GM12878 (cell line): ENCODE measurements at regions not wholly inside any gene's neighbourhood (a gene's known extent, or its start where the extent isn't known, plus 50 kb on each side); places are given as distances from the start of the nearest gene placed in this dataset.

Source experiments
- ATAC-seq: fragments of 200-7000 bp; cut with Tn5 transposase; 3 replicates; pipeline ENCODE4 v1.9.1; 2020; ENCODE audit warnings: mild to moderate bottlenecking, moderate library complexity
- BruUV-seq: library from RNA; stranded (reverse); fragments of 400-500 nt; replicated peaks from 2 replicates; lab custom pipeline; 2021; lab: Mats Ljungman, UMichigan
- CTCF ChIA-PET: fragments of 300-600 bp; sonication (Branson Sonifier 250); formaldehyde crosslinking; extraction: SDS; loops from one replicate; lab custom pipeline; 2021; ENCODE audit warnings: inconsistent platforms; lab: Yijun Ruan, JAX
- POLR2A ChIA-PET: fragments of 350-600 bp; formaldehyde crosslinking; extraction: SDS; loops from one replicate; lab custom pipeline; 2021; ENCODE audit warnings: inconsistent platforms; lab: Charles Lee
- RAD21 ChIA-PET: fragments of 300-600 bp; sonication (Branson Sonifier 250); formaldehyde crosslinking; loops from one replicate; lab custom pipeline; 2023; ENCODE audit warnings: antibody characterized with exemption; ENCODE audit not compliant: unreplicated experiment; lab: Charles Lee
- SMC1A ChIA-PET: fragments of 300-600 bp; sonication (Branson Sonifier 250); formaldehyde crosslinking; loops from one replicate; lab custom pipeline; 2023; ENCODE audit not compliant: unreplicated experiment, uncharacterized antibody; lab: Charles Lee
- DNase-seq: peaks from one replicate; pipeline ENCODE4 v3.0.0-alpha.2; 2011; ENCODE audit warnings: low read depth, low spot score
- FAIRE-seq: peaks from 3 replicates; lab custom pipeline; 2011; peaks lifted over from hg19 to GRCh38; lab: Jason Lieb, UNC
- H2AFZ ChIP-seq: 2 replicates; pipeline ENCODE4 v1.6.0; 2011; ENCODE audit warnings: low read depth, low read length, control low read depth; ENCODE audit not compliant: control insufficient read depth
- H3K27ac ChIP-seq: 2 replicates; pipeline ENCODE4 v1.5.1; 2011; ENCODE audit warnings: control low read depth; ENCODE audit not compliant: control insufficient read depth, insufficient read depth
- H3K27me3 ChIP-seq, 2 experiments: replicated peaks in 1 of 2; 2 replicates each; pipeline versions ENCODE4 v1.6.0 to v1.6.1; 2011; ENCODE audit warnings: low read length in 1 of 2; ENCODE audit not compliant: control insufficient read depth in 2 of 2, insufficient read depth in 2 of 2
- H3K36me3 ChIP-seq, 2 experiments: 2 replicates each; pipeline ENCODE4 v1.5.1; 2011; ENCODE audit warnings: low read length in 1 of 2; ENCODE audit not compliant: control insufficient read depth in 2 of 2, insufficient read depth in 2 of 2
- H3K4me1 ChIP-seq: 2 replicates; pipeline ENCODE4 v1.6.1; 2011; ENCODE audit warnings: mild to moderate bottlenecking, low read length, moderate library complexity, mixed read lengths; ENCODE audit not compliant: control insufficient read depth, insufficient read depth
- H3K4me2 ChIP-seq: 2 replicates; pipeline ENCODE4 v1.6.0; 2011; ENCODE audit warnings: control low read depth; ENCODE audit not compliant: control insufficient read depth, insufficient read depth
- H3K4me3 ChIP-seq: fragments of 200-600 bp; sonication (generic); 2 replicates; pipeline ENCODE4 v1.5.1; 2016
- H3K79me2 ChIP-seq: 2 replicates; pipeline ENCODE4 v1.6.0; 2011; ENCODE audit warnings: low read length; ENCODE audit not compliant: control insufficient read depth, insufficient read depth
- H3K9ac ChIP-seq: 2 replicates; pipeline ENCODE4 v1.8.0; 2011; ENCODE audit warnings: low read length, control low read depth, mixed read lengths; ENCODE audit not compliant: control insufficient read depth, insufficient read depth
- H3K9me3 ChIP-seq: replicated peaks from 3 replicates; pipeline ENCODE4 v1.5.1; 2011; ENCODE audit warnings: mild to moderate bottlenecking, low read length; ENCODE audit not compliant: control insufficient read depth, insufficient read depth
- H4K20me1 ChIP-seq: 2 replicates; pipeline ENCODE4 v1.6.0; 2011; ENCODE audit not compliant: control insufficient read depth, insufficient read depth
- CBX3 ChIP-seq: fragments of 200-600 bp; sonication (generic); IDR thresholded peaks from 2 replicates; pipeline ENCODE4 v1.6.1; 2016; ENCODE audit warnings: low read depth, borderline replicate concordance
- FOXM1 ChIP-seq: IDR thresholded peaks from 2 replicates; pipeline ENCODE4 v1.6.1; 2012; ENCODE audit warnings: low read depth, mild to moderate bottlenecking, inconsistent platforms, low read length, moderate library complexity
- YY1 ChIP-seq: IDR thresholded peaks from 2 replicates; pipeline ENCODE4 v1.6.1; 2011; ENCODE audit warnings: low read depth, mild to moderate bottlenecking, low read length
- WGBS: methylation state at CpG from one replicate; pipeline ENCODE4 v1.1.6; 2016; ENCODE audit warnings: low lambda C conversion rate; ENCODE audit not compliant: insufficient replicate concordance, insufficient coverage; ENCODE audit errors: missing lambda C conversion rate; 5-methylcytosine and 5-hydroxymethylcytosine counted together
- in situ Hi-C: fragments of 300-500 bp; cut with MboI; formaldehyde crosslinking; loops from 9 replicates; pipeline ENCODE4 v1.14.3; 2018; ENCODE audit warnings: mixed read lengths
- intact Hi-C: fragments of 100-400 bp; cut with micrococcal nuclease; formaldehyde crosslinking; loops from one replicate; pipeline ENCODE4 v1.14.2; 2022; ENCODE audit not compliant: unreplicated experiment
- TF ChIP-seq, protein P1 (sequence below): fragments of 450-650 bp; IDR thresholded peaks from 2 replicates; pipeline ENCODE4 v1.6.1; 2017; ENCODE audit warnings: mild to moderate bottlenecking, moderate library complexity
- TF ChIP-seq, protein P2 (sequence below): IDR thresholded peaks from 2 replicates; pipeline ENCODE4 v1.6.1; 2011; ENCODE audit warnings: low read depth, mild to moderate bottlenecking, low read length, moderate library complexity, borderline replicate concordance; ENCODE audit errors: extremely low read depth

DNA sequence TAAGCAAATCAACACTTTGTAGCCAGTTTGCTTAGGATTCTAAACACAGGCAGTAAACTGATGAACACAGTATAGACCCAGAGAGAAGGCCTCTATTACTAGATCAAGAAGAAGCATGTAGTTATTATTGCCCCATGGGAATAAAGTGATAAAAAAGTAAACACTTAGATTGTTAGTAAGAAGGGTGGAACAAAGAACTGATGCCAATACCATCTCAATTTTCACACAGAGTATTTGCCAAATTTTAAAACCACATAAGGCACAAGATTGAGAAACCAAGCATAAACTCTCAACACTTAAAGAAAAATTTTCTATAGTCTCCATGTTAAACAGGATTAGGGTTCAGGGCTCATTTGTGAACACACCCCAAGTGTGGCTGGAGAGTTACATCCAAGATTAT, 77.0 kb upstream of the SYT1 start (continued):
- TF ChIP-seq, protein P1, sequence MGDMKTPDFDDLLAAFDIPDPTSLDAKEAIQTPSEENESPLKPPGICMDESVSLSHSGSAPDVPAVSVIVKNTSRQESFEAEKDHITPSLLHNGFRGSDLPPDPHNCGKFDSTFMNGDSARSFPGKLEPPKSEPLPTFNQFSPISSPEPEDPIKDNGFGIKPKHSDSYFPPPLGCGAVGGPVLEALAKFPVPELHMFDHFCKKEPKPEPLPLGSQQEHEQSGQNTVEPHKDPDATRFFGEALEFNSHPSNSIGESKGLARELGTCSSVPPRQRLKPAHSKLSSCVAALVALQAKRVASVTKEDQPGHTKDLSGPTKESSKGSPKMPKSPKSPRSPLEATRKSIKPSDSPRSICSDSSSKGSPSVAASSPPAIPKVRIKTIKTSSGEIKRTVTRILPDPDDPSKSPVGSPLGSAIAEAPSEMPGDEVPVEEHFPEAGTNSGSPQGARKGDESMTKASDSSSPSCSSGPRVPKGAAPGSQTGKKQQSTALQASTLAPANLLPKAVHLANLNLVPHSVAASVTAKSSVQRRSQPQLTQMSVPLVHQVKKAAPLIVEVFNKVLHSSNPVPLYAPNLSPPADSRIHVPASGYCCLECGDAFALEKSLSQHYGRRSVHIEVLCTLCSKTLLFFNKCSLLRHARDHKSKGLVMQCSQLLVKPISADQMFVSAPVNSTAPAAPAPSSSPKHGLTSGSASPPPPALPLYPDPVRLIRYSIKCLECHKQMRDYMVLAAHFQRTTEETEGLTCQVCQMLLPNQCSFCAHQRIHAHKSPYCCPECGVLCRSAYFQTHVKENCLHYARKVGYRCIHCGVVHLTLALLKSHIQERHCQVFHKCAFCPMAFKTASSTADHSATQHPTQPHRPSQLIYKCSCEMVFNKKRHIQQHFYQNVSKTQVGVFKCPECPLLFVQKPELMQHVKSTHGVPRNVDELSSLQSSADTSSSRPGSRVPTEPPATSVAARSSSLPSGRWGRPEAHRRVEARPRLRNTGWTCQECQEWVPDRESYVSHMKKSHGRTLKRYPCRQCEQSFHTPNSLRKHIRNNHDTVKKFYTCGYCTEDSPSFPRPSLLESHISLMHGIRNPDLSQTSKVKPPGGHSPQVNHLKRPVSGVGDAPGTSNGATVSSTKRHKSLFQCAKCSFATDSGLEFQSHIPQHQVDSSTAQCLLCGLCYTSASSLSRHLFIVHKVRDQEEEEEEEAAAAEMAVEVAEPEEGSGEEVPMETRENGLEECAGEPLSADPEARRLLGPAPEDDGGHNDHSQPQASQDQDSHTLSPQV, result no peak
- no peak for TF ChIP-seq YY1
- TF ChIP-seq CBX3, result no peak
- TF ChIP-seq, all 136 proteins: peak for 0

DNA sequence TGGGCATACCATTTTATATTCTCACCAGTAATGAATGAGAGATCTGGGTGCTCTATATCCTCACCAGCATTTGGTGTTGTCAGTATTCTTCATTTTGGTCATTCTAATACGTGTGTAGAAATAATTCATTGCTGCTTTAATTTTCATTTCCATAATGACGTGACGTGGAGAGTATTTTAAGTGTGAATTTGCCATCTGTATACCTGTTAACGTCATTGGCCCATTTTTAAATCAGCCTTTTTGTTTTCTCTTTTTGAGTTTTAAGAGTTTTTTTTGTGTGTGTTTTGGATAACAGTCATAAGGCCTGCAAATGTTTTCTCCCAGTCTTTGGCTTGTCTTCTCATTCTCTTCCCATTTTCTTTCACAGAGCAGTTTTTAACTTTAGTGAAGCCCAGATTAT, 74.4 kb upstream of the SYT1 start:
- H3K9ac ChIP-seq, result no peak overlapping the region
- H3K4me2 ChIP-seq, result no peak overlapping the region
- FAIRE-seq (no peak), DNase-seq (no peak), ATAC-seq (no peak)
- intact Hi-C loops (no loop called here), in situ Hi-C loops (no loop called here)
- ChIA-PET POLR2A (no interaction called here), RAD21 (no interaction called here), SMC1A (no interaction called here), CTCF (no interaction called here)
- WGBS, result 8% methylated on average over 4 of the region's 4 CpGs
- BruUV-seq, result no TSS peak
- no peaks in the 10 kb centered on the region for H3K36me3 ChIP-seq
- no peaks in the 10 kb centered on the region for H4K20me1 ChIP-seq
- H3K4me1 ChIP-seq, result no peaks in the 10 kb centered on the region
- H3K79me2 ChIP-seq, result no peaks in the 10 kb centered on the region
- no peaks in the 10 kb centered on the region for H3K9me3 ChIP-seq
- no peaks in the 10 kb centered on the region for H3K27me3 ChIP-seq
- no peak overlapping the region for H3K27ac ChIP-seq
- H2AFZ ChIP-seq, result no peak overlapping the region
- H3K4me3 ChIP-seq, result no peak overlapping the region
- TF ChIP-seq, protein P2, sequence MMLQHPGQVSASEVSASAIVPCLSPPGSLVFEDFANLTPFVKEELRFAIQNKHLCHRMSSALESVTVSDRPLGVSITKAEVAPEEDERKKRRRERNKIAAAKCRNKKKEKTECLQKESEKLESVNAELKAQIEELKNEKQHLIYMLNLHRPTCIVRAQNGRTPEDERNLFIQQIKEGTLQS, result no peak
- TF ChIP-seq FOXM1, result no peak
